Right renal pelvis (tissue), 4 donors: ENCODE measurements at regions not wholly inside any gene's neighbourhood (a gene's known extent, or its start where the extent isn't known, plus 50 kb on each side); places are given as distances from the start of the nearest gene placed in this dataset.
"Not testable (repeated sequence)": the region's sequence is repeated elsewhere in the genome, so short reads cannot be mapped to it uniquely, and the experiment has no call there.

Experiments
- DNase-seq, 4 donors: peaks; one replicate each; pipeline ENCODE4 v3.0.0-alpha.2; 2013; ENCODE audit warnings: low read depth in 4 of 4, low spot score in 3 of 4, missing footprints in 1 of 4

DNA sequence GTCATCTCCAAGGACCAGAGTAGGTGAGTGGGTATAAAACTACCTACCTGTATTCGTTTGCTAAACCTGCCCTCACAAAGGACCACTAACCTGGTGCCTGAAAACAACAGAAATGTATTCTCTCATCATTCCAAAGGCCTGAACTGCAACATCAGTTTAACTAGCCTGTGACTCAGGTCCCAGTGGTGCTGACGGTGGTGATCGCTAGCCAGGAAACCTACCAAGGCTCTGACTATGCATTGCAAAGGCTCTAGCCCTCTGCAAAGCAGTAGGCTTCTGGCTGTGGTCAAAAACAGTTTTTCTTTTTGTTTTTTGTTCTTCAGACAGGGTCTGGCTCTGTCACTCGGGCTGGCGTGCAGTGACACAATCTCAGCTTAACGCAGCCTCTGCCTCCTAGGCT is 107.5 kb downstream of the NPTX2 start:
- no peak for DNase-seq

DNA sequence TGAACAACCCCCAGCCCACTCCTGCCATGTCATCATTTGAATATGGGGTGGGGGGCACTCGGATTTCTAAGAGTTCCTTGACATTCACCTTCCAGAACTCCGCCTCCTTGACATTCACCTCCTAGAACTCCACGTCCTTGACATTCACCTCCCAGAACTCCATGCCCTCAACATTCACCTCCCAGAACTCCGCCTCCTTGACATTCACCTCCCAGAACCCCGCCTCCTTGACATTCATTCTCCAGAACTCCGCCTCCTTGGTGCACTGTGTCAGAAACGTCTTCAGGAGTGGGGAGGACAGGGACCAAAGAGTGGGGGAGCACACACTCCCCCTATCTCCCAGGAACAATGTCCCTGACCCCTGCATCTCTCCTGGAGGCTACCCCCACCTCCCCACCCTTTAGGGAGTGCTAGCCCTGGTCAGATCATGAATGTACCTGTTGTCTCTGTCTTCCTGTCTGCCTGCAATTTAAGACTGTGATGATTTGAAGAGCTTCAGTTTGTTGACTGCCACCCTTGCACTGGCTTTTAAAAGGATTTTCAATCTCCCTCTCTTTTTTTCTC is 110.1 kb downstream of the NPTX2 start:
- no peak for DNase-seq

DNA sequence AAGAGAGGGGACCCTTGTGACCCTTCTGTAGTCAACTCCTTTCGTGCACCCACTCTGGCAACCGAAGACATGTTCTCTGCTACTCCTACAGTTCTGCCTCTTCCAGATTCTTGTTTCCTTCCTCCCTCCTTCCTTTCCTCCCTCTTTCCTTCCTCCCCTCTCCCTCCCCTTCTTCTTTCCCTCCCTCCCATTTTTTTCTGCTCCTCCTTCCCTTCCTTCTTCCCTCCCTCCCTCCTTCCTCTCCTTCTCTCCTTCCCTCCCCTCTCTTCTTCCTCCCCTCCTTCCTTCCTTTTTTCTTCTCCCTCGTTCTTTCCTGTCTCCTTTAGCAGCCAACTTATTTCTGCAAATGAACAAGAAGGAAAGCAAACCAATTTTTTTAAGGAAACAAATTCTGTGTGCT is 111.5 kb downstream of the NPTX2 start:
- no peak for DNase-seq

GRCh38 chr7:98729121-98729520 is 112.0 kb downstream of the NPTX2 start:
- DNase-seq, result no peak

DNA sequence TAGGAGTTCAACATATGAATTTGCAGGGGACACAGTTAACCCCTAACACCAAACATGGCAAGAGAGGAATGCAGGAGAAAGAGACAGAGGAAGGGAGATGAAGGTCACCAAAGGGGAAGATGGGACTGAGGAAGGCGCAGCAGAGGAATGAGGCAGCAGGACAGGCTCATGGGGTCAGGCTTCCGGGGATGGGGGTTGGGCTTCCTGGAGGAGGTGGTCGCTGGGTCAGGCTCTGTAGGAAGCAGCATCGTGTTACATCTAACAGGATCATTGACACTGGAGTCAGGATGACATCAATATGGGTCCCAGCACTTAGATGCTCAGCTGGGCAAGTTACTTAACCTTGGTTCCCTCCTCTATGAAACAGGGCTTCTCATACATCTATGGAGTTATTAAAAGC is 113.2 kb downstream of the NPTX2 start:
- DNase-seq, result no peak

DNA sequence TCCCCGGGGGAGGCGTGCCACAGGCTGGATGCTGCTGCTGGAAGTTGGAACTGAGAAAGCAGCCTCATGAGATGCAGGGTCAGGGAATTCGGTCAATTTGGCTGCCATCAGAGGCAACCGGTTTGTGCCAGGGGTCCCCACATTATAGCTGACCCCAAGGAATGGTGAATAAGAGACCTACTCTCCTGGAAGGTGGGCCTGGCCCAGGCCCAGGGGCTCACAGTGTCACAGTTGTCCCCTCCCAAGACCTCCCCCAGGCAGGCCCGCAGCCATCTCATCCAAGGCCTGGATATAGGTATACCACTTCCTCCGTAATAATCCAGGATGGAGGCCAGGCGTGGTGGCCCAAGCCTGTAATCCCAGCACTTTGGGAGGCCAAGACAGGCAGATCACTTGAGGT is 114.6 kb downstream of the NPTX2 start:
- no peak for DNase-seq

DNA sequence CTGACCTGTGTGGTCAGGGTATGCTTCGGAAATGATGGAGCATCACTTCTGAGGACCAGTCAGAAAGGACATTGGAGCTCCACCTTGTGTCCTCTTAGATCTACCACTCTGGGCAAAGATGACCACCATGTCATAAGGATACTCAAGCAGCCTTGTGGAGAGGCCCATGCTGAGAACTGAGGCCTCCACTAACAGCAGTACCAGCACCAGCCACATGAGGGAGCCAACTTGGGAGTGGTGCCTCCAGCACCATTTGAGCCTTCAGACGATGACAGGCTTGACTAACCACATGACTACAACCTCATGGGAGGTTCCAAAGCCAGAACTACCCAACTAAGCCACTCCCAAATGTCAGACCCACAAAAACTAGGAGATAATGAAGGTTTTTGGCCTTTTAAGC is 116.0 kb downstream of the NPTX2 start:
- no peak for DNase-seq

GRCh38 chr7:98735801-98736200 is 118.7 kb downstream of the NPTX2 start:
- no peak for DNase-seq

DNA sequence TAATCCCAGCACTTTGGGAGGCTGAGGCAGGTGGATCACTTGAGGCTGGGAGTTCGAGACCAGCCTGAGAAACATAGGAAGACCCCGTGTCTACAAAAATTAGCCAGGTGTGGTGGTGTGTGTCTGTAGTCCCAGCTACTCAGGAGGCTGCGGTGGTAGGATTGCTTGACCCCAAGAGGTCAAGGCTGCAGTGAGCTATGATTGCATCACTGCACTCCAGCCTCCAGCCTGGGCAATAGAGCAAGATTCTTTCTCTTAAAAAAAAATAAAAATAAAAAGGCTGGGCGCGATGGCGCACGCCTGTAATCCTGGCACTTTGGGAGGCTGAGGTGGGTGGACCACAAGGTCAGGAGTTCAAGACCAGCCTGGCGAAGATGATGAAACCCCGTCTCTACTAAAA is 119.4 kb downstream of the NPTX2 start:
- not testable (repeated sequence) for DNase-seq

DNA sequence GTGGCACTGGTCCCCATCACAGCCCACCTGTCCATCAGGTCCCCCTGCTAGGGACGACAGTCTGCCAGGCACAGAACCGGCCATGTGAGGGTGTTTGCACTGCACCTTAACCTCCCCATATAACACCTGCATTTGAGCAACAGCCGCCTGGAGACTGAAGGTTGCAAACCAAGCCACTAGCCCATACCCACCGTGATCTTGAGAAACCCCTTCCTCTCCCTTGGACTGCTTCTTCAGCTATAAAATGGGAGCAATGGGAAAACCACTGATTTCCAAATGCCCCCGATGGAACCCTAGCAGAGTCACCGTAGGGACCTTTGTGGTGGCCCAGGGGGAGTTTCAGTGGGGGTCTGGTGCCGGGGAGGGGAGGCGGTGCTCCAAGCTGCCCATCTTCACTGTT is 120.1 kb downstream of the NPTX2 start:
- no peak for DNase-seq

DNA sequence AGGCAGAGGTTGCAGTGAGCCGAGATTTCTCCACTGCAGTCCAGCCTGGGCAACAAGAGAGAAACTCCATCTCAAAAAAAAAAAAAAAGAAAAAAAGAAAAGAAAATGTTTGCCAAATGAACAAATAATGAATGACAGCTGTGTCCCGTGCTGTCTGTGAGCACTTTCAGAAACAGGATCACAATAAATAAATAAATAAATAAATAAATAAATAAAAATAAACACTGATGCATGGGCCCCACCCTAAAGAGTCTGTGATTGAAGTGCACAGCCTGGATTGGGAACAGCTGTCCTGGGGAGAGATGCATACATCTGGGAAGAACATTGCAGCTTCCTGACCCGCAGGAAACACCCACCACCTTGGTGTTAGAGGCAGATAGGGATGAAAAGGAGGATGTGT is 123.6 kb downstream of the NPTX2 start:
- DNase-seq, result no peak

GRCh38 chr7:98745722-98746318 is 124.0 kb downstream of the TMEM130 start:
- peak in 3 of 4 donors; percentile 28 to 38 (median 30) for DNase-seq

GRCh38 chr7:98748090-98748489 is 121.7 kb downstream of the TMEM130 start:
- no peak for DNase-seq

GRCh38 chr7:98753176-98753575 is 116.6 kb downstream of the TMEM130 start:
- no peak for DNase-seq

DNA sequence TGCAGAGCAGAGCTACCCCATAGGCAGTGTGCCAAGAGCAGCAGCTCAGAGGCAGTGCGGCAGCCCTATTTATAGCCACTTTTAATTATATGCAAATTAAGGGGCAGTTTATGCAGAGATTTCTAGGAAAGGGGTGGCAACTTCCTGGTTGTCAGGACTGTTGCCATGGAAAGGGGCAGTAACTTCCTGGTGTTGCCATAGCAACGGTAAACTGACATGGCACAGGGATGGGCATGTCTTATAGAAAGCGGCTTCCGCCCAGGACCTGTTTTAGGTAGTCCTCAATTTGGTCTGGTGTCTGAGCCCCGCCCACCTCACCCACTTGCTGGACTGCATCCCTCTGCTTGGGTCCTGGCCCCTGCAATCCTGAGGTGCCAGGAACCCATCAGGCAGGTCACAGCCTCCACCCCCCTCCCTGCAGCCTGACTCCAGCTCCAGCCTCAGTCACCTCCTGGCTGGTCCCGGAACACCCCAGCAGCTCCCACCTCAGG is 115.8 kb downstream of the TMEM130 start:
- no peak for DNase-seq

- DNase-seq, result no peak
Observed at GRCh38 chr7:98755138-98755898, 114.5 kb downstream of the TMEM130 start.

GRCh38 chr7:98758157-98758556 is 111.7 kb downstream of the TMEM130 start:
- no peak for DNase-seq

DNA sequence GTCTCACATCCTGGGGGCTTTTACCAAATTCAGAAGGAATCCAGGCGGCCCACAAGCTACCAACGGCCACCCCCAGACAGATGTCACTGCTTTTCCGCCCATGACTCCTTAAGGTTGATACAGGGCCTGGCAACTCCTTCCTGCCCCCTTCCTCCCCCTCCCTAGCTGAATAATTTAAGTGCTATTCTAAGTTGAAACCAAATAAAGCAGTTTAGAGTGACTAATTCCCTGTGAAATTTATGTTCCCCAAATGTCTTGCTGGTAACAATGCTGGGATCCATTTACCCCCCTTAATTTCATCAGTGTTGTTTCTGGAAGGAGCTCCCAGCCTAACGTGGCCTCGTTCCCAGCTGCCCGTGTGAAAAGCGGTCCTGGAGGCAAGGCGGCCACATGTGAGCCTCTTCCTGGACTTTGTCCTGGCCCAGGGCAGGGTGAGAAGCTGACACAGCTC is 109.6 kb downstream of the TMEM130 start:
- DNase-seq, result no peak

DNA sequence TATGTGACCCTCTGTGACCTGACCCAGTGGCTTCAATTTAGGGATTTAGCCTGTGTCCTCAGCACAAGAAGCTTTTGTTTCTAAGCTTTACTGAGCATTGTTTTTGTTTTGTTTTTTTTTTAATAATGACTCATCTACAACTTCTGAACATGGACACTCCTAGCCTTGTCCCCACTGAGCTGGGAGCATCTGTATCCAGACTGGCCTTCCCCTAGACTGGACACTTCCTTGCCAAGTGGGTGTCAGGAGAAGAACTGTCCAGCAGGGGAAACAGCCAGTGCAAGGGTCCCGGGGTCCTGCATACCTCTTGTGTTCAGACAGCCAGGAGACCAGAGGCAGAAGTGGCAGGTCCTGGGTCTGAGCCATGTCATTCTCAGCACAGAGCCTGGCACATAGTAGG is 108.6 kb downstream of the TMEM130 start:
- no peak for DNase-seq

DNA sequence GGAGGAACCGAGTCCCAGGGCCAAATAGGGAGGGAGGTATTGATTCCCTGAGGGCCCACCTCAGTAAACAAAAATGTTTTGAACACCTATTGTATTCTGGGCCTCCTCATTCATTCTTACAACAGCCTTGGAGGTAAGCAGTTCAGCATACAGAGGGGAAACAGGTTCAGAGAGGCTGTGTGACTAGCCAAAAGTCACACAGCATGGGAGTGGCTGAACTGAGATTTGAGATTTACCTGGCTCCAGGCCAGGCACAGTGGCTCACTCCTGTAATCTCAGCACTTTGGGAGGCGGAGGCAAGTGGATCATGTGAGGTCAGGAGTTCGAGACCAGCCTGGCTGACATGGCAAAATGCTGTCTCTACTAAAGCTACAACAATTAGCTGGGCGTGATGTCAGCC is 107.2 kb downstream of the TMEM130 start:
- DNase-seq, result no peak

DNA sequence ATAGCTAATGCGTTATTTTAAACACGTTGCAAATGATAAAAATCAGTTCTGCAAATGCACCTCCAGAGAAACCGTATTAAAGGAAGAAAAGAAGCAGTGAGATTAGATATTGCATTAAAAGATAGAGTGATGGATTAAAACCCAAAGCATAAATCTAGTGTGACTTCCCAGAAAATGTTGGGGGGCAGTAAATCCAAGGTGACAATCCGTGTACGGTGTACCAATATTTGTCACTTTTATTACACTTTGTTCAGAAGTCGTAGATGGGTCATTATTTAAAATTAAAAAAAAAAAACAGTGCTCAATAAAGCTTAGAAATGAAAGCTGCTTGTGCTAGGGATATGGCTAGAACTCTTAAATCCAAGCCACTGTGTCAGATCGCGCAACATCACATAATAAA is 106.4 kb downstream of the TMEM130 start:
- no peak for DNase-seq

DNA sequence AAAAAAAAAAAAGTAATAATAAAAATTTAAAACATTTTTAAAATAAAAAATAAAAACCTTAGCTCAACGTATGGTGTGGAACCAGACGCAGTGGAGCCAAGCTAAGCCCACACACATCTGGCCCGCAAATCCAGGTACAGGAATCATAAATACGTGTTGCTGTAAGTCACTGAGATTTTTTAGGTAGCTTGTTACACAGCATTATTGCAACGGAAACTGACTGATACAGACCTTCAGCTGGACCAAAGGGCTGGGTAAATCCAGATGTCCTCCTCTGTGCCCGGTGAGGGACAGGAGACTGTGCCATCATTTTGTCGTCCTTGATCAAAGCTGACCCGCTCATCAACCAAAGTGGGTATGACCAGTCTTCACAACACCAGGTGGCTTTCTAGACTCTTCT is 104.9 kb downstream of the TMEM130 start:
- DNase-seq, result no peak
